GM19193 (cell line): ENCODE measurements at regions not wholly inside any gene's neighbourhood (a gene's known extent, or its start where the extent isn't known, plus 50 kb on each side); places are given as distances from the start of the nearest gene placed in this dataset.

Experiments used
- POLR2A ChIP-seq: IDR thresholded peaks from 4 replicates; pipeline ENCODE4 v1.6.1; 2011; ENCODE audit not compliant: insufficient read depth, insufficient read length; ENCODE audit errors: extremely low read depth

GRCh38 chr11:45431046-45432018, 145.2 kb upstream of the SYT13 start:
- TF ChIP-seq POLR2A, result no peak

GRCh38 chr11:45430361-45430760, 144.2 kb upstream of the SYT13 start:
- no peak for TF ChIP-seq POLR2A

GRCh38 chr11:45429719-45430118, 143.6 kb upstream of the SYT13 start:
- TF ChIP-seq POLR2A, result no peak

- no peak for TF ChIP-seq POLR2A
These were observed 142.5 kb upstream of the SYT13 start for GRCh38 chr11:45428541-45429230.

- TF ChIP-seq POLR2A, result no peak
These were observed 142.0 kb upstream of the SYT13 start for GRCh38 chr11:45428116-45428515.

- no peak for TF ChIP-seq POLR2A
These were observed 138.5 kb upstream of the SYT13 start for GRCh38 chr11:45424411-45425180.

GRCh38 chr11:45423475-45424120, 137.5 kb upstream of the SYT13 start:
- no peak for TF ChIP-seq POLR2A

- no peak for TF ChIP-seq POLR2A
These were observed 136.9 kb upstream of the SYT13 start for GRCh38 chr11:45423036-45423435.

- no peak for TF ChIP-seq POLR2A
These were observed 127.9 kb upstream of the SYT13 start for GRCh38 chr11:45414088-45414487.

GRCh38 chr11:45413156-45413858, 127.2 kb upstream of the SYT13 start:
- TF ChIP-seq POLR2A, result no peak

- TF ChIP-seq POLR2A, result no peak
These were observed 126.4 kb upstream of the SYT13 start for GRCh38 chr11:45412521-45412920.

- TF ChIP-seq POLR2A, result no peak
These were observed 125.9 kb upstream of the SYT13 start for GRCh38 chr11:45412051-45412471.

- TF ChIP-seq POLR2A, result no peak
These were observed 125.2 kb upstream of the SYT13 start for GRCh38 chr11:45411228-45411946.
